GM12878 (cell line): ENCODE measurements at regions not wholly inside any gene's neighbourhood (a gene's known extent, or its start where the extent isn't known, plus 50 kb on each side); places are given as distances from the start of the nearest gene placed in this dataset.

Source experiments
- ATAC-seq: fragments of 200-7000 bp; cut with Tn5 transposase; 3 replicates; pipeline ENCODE4 v1.9.1; 2020; ENCODE audit warnings: mild to moderate bottlenecking, moderate library complexity
- BruUV-seq: library from RNA; stranded (reverse); fragments of 400-500 nt; replicated peaks from 2 replicates; lab custom pipeline; 2021; lab: Mats Ljungman, UMichigan
- CTCF ChIA-PET: fragments of 300-600 bp; sonication (Branson Sonifier 250); formaldehyde crosslinking; extraction: SDS; loops from one replicate; lab custom pipeline; 2021; ENCODE audit warnings: inconsistent platforms; lab: Yijun Ruan, JAX
- POLR2A ChIA-PET: fragments of 350-600 bp; formaldehyde crosslinking; extraction: SDS; loops from one replicate; lab custom pipeline; 2021; ENCODE audit warnings: inconsistent platforms; lab: Charles Lee
- RAD21 ChIA-PET: fragments of 300-600 bp; sonication (Branson Sonifier 250); formaldehyde crosslinking; loops from one replicate; lab custom pipeline; 2023; ENCODE audit warnings: antibody characterized with exemption; ENCODE audit not compliant: unreplicated experiment; lab: Charles Lee
- SMC1A ChIA-PET: fragments of 300-600 bp; sonication (Branson Sonifier 250); formaldehyde crosslinking; loops from one replicate; lab custom pipeline; 2023; ENCODE audit not compliant: unreplicated experiment, uncharacterized antibody; lab: Charles Lee
- DNase-seq: peaks from one replicate; pipeline ENCODE4 v3.0.0-alpha.2; 2011; ENCODE audit warnings: low read depth, low spot score
- FAIRE-seq: peaks from 3 replicates; lab custom pipeline; 2011; peaks lifted over from hg19 to GRCh38; lab: Jason Lieb, UNC
- H2AFZ ChIP-seq: 2 replicates; pipeline ENCODE4 v1.6.0; 2011; ENCODE audit warnings: low read depth, low read length, control low read depth; ENCODE audit not compliant: control insufficient read depth
- H3K27ac ChIP-seq: 2 replicates; pipeline ENCODE4 v1.5.1; 2011; ENCODE audit warnings: control low read depth; ENCODE audit not compliant: control insufficient read depth, insufficient read depth
- H3K27me3 ChIP-seq, 2 experiments: replicated peaks in 1 of 2; 2 replicates each; pipeline versions ENCODE4 v1.6.0 to v1.6.1; 2011; ENCODE audit warnings: low read length in 1 of 2; ENCODE audit not compliant: control insufficient read depth in 2 of 2, insufficient read depth in 2 of 2
- H3K36me3 ChIP-seq, 2 experiments: 2 replicates each; pipeline ENCODE4 v1.5.1; 2011; ENCODE audit warnings: low read length in 1 of 2; ENCODE audit not compliant: control insufficient read depth in 2 of 2, insufficient read depth in 2 of 2
- H3K4me1 ChIP-seq: 2 replicates; pipeline ENCODE4 v1.6.1; 2011; ENCODE audit warnings: mild to moderate bottlenecking, low read length, moderate library complexity, mixed read lengths; ENCODE audit not compliant: control insufficient read depth, insufficient read depth
- H3K4me2 ChIP-seq: 2 replicates; pipeline ENCODE4 v1.6.0; 2011; ENCODE audit warnings: control low read depth; ENCODE audit not compliant: control insufficient read depth, insufficient read depth
- H3K4me3 ChIP-seq: fragments of 200-600 bp; sonication (generic); 2 replicates; pipeline ENCODE4 v1.5.1; 2016
- H3K79me2 ChIP-seq: 2 replicates; pipeline ENCODE4 v1.6.0; 2011; ENCODE audit warnings: low read length; ENCODE audit not compliant: control insufficient read depth, insufficient read depth
- H3K9ac ChIP-seq: 2 replicates; pipeline ENCODE4 v1.8.0; 2011; ENCODE audit warnings: low read length, control low read depth, mixed read lengths; ENCODE audit not compliant: control insufficient read depth, insufficient read depth
- H3K9me3 ChIP-seq: replicated peaks from 3 replicates; pipeline ENCODE4 v1.5.1; 2011; ENCODE audit warnings: mild to moderate bottlenecking, low read length; ENCODE audit not compliant: control insufficient read depth, insufficient read depth
- H4K20me1 ChIP-seq: 2 replicates; pipeline ENCODE4 v1.6.0; 2011; ENCODE audit not compliant: control insufficient read depth, insufficient read depth
- EP300 ChIP-seq, 2 experiments: fragments of 150-350 bp in 1 of 2; IDR thresholded peaks; 2 replicates each; pipeline ENCODE4 v1.6.1; 2011 to 2012; ENCODE audit warnings: low read depth in 2 of 2, low read length in 2 of 2, borderline replicate concordance in 1 of 2, improper control_type of control experiment in 1 of 2, inconsistent platforms in 1 of 2; ENCODE audit not compliant: control insufficient read depth in 1 of 2
- EZH2 ChIP-seq: IDR thresholded peaks from 2 replicates; pipeline ENCODE4 v1.6.1; 2012; ENCODE audit warnings: low read depth, mild to moderate bottlenecking, control low read depth, inconsistent platforms, low read length, borderline replicate concordance; ENCODE audit not compliant: control insufficient read depth
- HDGF ChIP-seq: fragments of 450-650 bp; IDR thresholded peaks from 2 replicates; pipeline ENCODE4 v1.6.1; 2016; ENCODE audit warnings: antibody characterized with exemption
- MYB ChIP-seq: fragments of 150-350 bp; IDR thresholded peaks from 2 replicates; pipeline ENCODE4 v1.6.1; 2014; ENCODE audit warnings: mild to moderate bottlenecking, low read depth, low read length, borderline replicate concordance
- NBN ChIP-seq: fragments of 450-650 bp; IDR thresholded peaks from 2 replicates; pipeline ENCODE4 v1.6.1; 2016
- NFIC ChIP-seq: IDR thresholded peaks from 2 replicates; pipeline ENCODE4 v1.6.1; 2012; ENCODE audit warnings: low read depth, mild to moderate bottlenecking, inconsistent platforms, low read length, moderate library complexity
- NFYA ChIP-seq: IDR thresholded peaks from 2 replicates; pipeline ENCODE4 v1.6.1; 2011; ENCODE audit warnings: low read depth, mild to moderate bottlenecking, low read length, improper control_type of control experiment, borderline replicate concordance
- SMARCA5 ChIP-seq: fragments of 450-650 bp; IDR thresholded peaks from 2 replicates; pipeline ENCODE4 v1.6.1; 2017; ENCODE audit warnings: mild to moderate bottlenecking
- SPI1 ChIP-seq: IDR thresholded peaks from 2 replicates; pipeline ENCODE4 v1.6.1; 2011; ENCODE audit warnings: low read depth, mild to moderate bottlenecking, low read length, moderate library complexity, borderline replicate concordance; ENCODE audit not compliant: insufficient read depth
- SUPT20H ChIP-seq: IDR thresholded peaks from 2 replicates; pipeline ENCODE4 v1.6.1; 2011; ENCODE audit warnings: low read depth, mild to moderate bottlenecking, low read length, moderate library complexity, borderline replicate concordance; ENCODE audit not compliant: control insufficient read depth
- WRNIP1 ChIP-seq: IDR thresholded peaks from 2 replicates; pipeline ENCODE4 v1.6.1; 2011; ENCODE audit warnings: low read depth, low read length, improper control_type of control experiment, borderline replicate concordance
- ZNF207 ChIP-seq: fragments of 450-650 bp; IDR thresholded peaks from 2 replicates; pipeline ENCODE4 v1.6.1; 2014; ENCODE audit warnings: antibody characterized with exemption, mild to moderate bottlenecking, borderline replicate concordance
- WGBS: methylation state at CpG from one replicate; pipeline ENCODE4 v1.1.6; 2016; ENCODE audit warnings: low lambda C conversion rate; ENCODE audit not compliant: insufficient replicate concordance, insufficient coverage; ENCODE audit errors: missing lambda C conversion rate; 5-methylcytosine and 5-hydroxymethylcytosine counted together
- in situ Hi-C: fragments of 300-500 bp; cut with MboI; formaldehyde crosslinking; loops from 9 replicates; pipeline ENCODE4 v1.14.3; 2018; ENCODE audit warnings: mixed read lengths
- intact Hi-C: fragments of 100-400 bp; cut with micrococcal nuclease; formaldehyde crosslinking; loops from one replicate; pipeline ENCODE4 v1.14.2; 2022; ENCODE audit not compliant: unreplicated experiment
- TF ChIP-seq, protein P1 (sequence below): IDR thresholded peaks from 2 replicates; pipeline ENCODE4 v1.6.1; 2011; ENCODE audit warnings: low read depth, mild to moderate bottlenecking, low read length, moderate library complexity, borderline replicate concordance; ENCODE audit errors: extremely low read depth
- TF ChIP-seq, protein P2 (sequence below), 3 experiments: IDR thresholded peaks in 2 of 3; conservative IDR thresholded peaks in 1 of 3; 2 replicates each; pipeline ENCODE4 v1.5.1; 2011; ENCODE audit warnings: low read depth in 3 of 3, low read length in 3 of 3, mild to moderate bottlenecking in 3 of 3, control low read depth in 2 of 3, moderate library complexity in 2 of 3, inconsistent platforms in 1 of 3, mixed read lengths in 1 of 3; ENCODE audit not compliant: control insufficient read depth in 2 of 3, insufficient read depth in 1 of 3; ENCODE audit errors: extremely low read depth in 1 of 3
- TF ChIP-seq, protein P3 (sequence below): fragments of 450-650 bp; IDR thresholded peaks from 2 replicates; pipeline ENCODE4 v1.6.1; 2016; ENCODE audit warnings: mild to moderate bottlenecking

DNA sequence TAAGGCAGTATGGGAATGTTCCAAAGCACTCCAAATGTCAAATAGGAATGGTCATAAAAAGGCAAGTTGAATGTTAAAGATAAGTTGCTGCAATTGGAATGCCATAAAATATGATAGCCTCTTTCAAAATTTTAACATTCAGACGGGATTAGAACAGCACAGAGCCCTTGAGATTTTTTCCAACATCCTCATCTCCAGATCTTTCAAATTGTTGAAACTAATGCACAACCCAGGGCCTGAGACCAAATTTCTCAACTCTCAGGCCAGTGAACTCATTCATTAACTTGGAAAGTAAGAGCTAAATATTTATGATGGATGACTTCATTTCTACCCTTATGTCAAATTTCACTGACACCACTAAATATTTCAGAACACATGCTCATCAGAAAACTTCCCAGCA is 346.5 kb upstream of the XYLT1 start:
- BruUV-seq: no TSS peak
- Histone ChIP-seq H3K9me3 (no peaks in the 10 kb centered on the region; the same call in 2 of the 3 replicates), H3K27me3 (no peaks in the 10 kb centered on the region), H3K79me2 (no peaks in the 10 kb centered on the region), H3K4me1 (no peaks in the 10 kb centered on the region), H3K4me2 (no peak overlapping the region), H3K36me3 (no peaks in the 10 kb centered on the region), H2AFZ (no peak overlapping the region), H3K4me3 (no peak overlapping the region), H3K9ac (no peak overlapping the region), H3K27ac (no peak overlapping the region), H4K20me1 (no peaks in the 10 kb centered on the region)
- no peak for TF ChIP-seq NFYA
- intact Hi-C loops (no loop called here), in situ Hi-C loops (no loop called here)
- CTCF ChIA-PET: no interaction called here
- RAD21 ChIA-PET: no interaction called here
- DNase-seq (no peak), FAIRE-seq (no peak), ATAC-seq (no peak)
- SMC1A ChIA-PET: no interaction called here
- POLR2A ChIA-PET: no interaction called here
- WGBS: 0% methylated on average over 1 of the region's 1 CpG

DNA sequence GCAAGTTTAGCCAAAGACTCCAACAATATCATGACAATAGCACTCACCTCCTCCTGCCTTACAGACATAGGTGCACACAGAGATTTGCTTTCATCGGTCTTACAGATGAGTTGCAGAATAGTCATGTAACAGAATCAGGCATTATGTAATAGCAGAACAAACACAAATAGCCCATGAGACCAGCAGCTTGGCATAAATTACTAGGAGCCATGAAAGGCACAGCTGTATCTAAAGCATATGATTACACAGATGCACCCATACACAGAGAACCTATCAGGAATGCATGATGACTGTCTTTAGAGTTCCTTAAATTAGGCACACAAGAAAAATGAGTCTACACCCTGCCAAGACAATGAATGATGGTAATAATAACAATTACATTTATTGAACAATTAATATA is 342.0 kb upstream of the XYLT1 start:
- ATAC-seq (no peak), FAIRE-seq (no peak), DNase-seq (no peak)
- ChIA-PET RAD21 (no interaction called here), SMC1A (no interaction called here), POLR2A (no interaction called here), CTCF (no interaction called here)
- no peaks in the 10 kb centered on the region for H3K4me1 ChIP-seq
- 88% methylated on average over 1 of the region's 1 CpG for WGBS
- no peak overlapping the region for H3K4me2 ChIP-seq
- H3K4me3 ChIP-seq: no peak overlapping the region
- BruUV-seq: no TSS peak
- no peaks in the 10 kb centered on the region; the same call in 2 of the 3 replicates for H3K9me3 ChIP-seq
- H4K20me1 ChIP-seq: no peaks in the 10 kb centered on the region
- no peaks in the 10 kb centered on the region for H3K36me3 ChIP-seq
- H3K79me2 ChIP-seq: no peaks in the 10 kb centered on the region
- intact Hi-C loops: no loop called here
- no peaks in the 10 kb centered on the region; a peak in 1 of 4 replicates for H3K27me3 ChIP-seq
- no peak for TF ChIP-seq EZH2
- no peak for TF ChIP-seq MYB
- TF ChIP-seq, protein P1, sequence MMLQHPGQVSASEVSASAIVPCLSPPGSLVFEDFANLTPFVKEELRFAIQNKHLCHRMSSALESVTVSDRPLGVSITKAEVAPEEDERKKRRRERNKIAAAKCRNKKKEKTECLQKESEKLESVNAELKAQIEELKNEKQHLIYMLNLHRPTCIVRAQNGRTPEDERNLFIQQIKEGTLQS: no peak
- TF ChIP-seq, protein P2, sequence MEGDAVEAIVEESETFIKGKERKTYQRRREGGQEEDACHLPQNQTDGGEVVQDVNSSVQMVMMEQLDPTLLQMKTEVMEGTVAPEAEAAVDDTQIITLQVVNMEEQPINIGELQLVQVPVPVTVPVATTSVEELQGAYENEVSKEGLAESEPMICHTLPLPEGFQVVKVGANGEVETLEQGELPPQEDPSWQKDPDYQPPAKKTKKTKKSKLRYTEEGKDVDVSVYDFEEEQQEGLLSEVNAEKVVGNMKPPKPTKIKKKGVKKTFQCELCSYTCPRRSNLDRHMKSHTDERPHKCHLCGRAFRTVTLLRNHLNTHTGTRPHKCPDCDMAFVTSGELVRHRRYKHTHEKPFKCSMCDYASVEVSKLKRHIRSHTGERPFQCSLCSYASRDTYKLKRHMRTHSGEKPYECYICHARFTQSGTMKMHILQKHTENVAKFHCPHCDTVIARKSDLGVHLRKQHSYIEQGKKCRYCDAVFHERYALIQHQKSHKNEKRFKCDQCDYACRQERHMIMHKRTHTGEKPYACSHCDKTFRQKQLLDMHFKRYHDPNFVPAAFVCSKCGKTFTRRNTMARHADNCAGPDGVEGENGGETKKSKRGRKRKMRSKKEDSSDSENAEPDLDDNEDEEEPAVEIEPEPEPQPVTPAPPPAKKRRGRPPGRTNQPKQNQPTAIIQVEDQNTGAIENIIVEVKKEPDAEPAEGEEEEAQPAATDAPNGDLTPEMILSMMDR (IDR thresholded peaks at IDR 0.05 in 2 of 3, conservative IDR thresholded peaks at IDR 0.05 in 1 of 3; ENCODE audit: control insufficient read depth in 2 of 3, extremely low read depth in 1 of 3, insufficient read depth in 1 of 3, low read depth in 3 of 3, low read length in 3 of 3): no peak
- TF ChIP-seq NFIC: no peak
- TF ChIP-seq NBN: no peak
- no peak for TF ChIP-seq WRNIP1
- TF ChIP-seq SMARCA5: no peak
- no peak for TF ChIP-seq EP300 (IDR thresholded peaks at IDR 0.05; ENCODE audit: borderline replicate concordance in 1 of 2, control insufficient read depth in 1 of 2, low read depth in 2 of 2, low read length in 2 of 2)
- TF ChIP-seq SUPT20H: no peak
- TF ChIP-seq ZNF207: no peak
- no peak for TF ChIP-seq SPI1
- TF ChIP-seq HDGF: no peak
- TF ChIP-seq, protein P3, sequence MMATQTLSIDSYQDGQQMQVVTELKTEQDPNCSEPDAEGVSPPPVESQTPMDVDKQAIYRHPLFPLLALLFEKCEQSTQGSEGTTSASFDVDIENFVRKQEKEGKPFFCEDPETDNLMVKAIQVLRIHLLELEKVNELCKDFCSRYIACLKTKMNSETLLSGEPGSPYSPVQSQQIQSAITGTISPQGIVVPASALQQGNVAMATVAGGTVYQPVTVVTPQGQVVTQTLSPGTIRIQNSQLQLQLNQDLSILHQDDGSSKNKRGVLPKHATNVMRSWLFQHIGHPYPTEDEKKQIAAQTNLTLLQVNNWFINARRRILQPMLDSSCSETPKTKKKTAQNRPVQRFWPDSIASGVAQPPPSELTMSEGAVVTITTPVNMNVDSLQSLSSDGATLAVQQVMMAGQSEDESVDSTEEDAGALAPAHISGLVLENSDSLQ: no peak
- no peak overlapping the region for H2AFZ ChIP-seq
- in situ Hi-C loops: no loop called here
- no peak overlapping the region for H3K9ac ChIP-seq
- H3K27ac ChIP-seq: no peak overlapping the region
